Right atrium auricular region (tissue), 2 donors: ENCODE measurements at regions not wholly inside any gene's neighbourhood (a gene's known extent, or its start where the extent isn't known, plus 50 kb on each side); places are given as distances from the start of the nearest gene placed in this dataset.

Experiments used
- DNase-seq: peaks from one replicate; pipeline ENCODE4 v3.0.0-alpha.2; 2019; ENCODE audit warnings: low spot score
- H3K27ac ChIP-seq, 2 donors: fragments of 200-600 bp; sonication (generic); 1 replicate in 1 of 2; 2 replicates in 1 of 2; pipeline ENCODE4 v1.5.1; 2016 to 2019
- H3K27me3 ChIP-seq, 2 donors: fragments of 200-600 bp; sonication (generic); one replicate each; pipeline versions ENCODE4 v1.5.1 to v1.6.0; 2017 to 2019
- H3K36me3 ChIP-seq: fragments of 200-600 bp; sonication (generic); one replicate; pipeline ENCODE4 v1.5.1; 2016
- H3K4me1 ChIP-seq, 2 donors: fragments of 200-600 bp; sonication (generic); one replicate each; pipeline versions ENCODE4 v1.5.1 to v1.6.0; 2017 to 2019
- H3K4me3 ChIP-seq, 2 donors: fragments of 200-600 bp; sonication (generic); 1 replicate in 1 of 2; 2 replicates in 1 of 2; pipeline ENCODE4 v1.5.1; 2017 to 2019; ENCODE audit warnings: mild to moderate bottlenecking in 1 of 2, moderate library complexity in 1 of 2
- H3K9me3 ChIP-seq, 2 donors: fragments of 200-600 bp; sonication (generic); one replicate each; pipeline ENCODE4 v1.5.1; 2019
- TF ChIP-seq, protein P1 (sequence below), 2 donors: fragments of 200-600 bp; sonication (generic); IDR thresholded peaks; one replicate each; pipeline ENCODE4 v1.5.1; 2019; ENCODE audit warnings: antibody characterized with exemption in 2 of 2

DNA sequence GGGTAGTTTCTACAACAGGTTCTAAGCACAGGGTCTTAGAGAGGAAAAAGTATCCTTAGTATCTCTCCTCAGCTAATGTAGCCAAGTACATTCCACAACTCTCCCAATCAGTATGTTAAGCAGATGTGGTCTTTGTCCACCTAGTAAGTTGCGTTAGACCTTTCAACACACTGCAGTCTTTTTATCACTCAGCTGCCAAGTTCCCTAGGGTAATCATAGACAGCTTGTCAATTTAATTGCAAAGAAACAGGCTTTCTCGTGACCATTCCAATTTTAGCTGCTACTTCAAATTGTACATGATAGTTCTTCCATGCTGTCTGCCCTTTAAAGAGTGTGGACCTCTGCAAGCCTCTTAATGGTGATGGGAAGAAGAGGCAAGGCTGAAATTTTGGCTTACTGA, 211.8 kb upstream of the PKN2 start:
- Histone ChIP-seq H3K9me3 (no peaks in the 10 kb centered on the region), H3K36me3 (no peaks in the 10 kb centered on the region), H3K27me3 (no peaks in the 10 kb centered on the region), H3K4me1 (peaks cover 0 to 6% of the 10 kb centered on the region in 2 donors), H3K4me3 (no peak overlapping the region), H3K27ac (no peak overlapping the region)
- TF ChIP-seq, protein P1, sequence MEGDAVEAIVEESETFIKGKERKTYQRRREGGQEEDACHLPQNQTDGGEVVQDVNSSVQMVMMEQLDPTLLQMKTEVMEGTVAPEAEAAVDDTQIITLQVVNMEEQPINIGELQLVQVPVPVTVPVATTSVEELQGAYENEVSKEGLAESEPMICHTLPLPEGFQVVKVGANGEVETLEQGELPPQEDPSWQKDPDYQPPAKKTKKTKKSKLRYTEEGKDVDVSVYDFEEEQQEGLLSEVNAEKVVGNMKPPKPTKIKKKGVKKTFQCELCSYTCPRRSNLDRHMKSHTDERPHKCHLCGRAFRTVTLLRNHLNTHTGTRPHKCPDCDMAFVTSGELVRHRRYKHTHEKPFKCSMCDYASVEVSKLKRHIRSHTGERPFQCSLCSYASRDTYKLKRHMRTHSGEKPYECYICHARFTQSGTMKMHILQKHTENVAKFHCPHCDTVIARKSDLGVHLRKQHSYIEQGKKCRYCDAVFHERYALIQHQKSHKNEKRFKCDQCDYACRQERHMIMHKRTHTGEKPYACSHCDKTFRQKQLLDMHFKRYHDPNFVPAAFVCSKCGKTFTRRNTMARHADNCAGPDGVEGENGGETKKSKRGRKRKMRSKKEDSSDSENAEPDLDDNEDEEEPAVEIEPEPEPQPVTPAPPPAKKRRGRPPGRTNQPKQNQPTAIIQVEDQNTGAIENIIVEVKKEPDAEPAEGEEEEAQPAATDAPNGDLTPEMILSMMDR (IDR thresholded peaks at IDR 0.05): no peak
- DNase-seq: no peak

DNA sequence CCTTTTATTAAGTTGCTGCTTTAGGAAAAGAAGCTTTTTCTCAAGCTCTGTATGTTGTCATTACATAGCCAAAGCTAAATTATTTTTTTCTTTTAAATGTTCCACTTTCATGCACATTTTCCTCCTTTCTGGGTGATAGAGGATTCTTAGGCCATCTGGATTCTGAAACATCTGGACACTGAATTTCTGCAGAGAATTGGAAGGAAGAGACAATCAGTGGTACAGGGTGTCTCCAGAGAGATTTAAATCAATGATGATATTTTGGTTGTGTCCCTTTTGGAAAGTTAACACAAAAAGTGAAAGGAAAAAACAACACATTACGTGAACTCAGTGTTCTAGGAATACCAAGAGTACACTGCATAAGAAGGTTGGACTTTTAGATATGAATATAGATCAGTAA, 211.4 kb upstream of the PKN2 start:
- H3K4me3 ChIP-seq: no peak overlapping the region
- H3K36me3 ChIP-seq: no peaks in the 10 kb centered on the region
- H3K27me3 ChIP-seq: no peaks in the 10 kb centered on the region
- H3K9me3 ChIP-seq: no peaks in the 10 kb centered on the region
- DNase-seq: no peak
- H3K4me1 ChIP-seq: peaks cover 0 to 6% of the 10 kb centered on the region in 2 donors
- TF ChIP-seq, protein P1 (IDR thresholded peaks at IDR 0.05): no peak
- H3K27ac ChIP-seq: no peak overlapping the region

DNA sequence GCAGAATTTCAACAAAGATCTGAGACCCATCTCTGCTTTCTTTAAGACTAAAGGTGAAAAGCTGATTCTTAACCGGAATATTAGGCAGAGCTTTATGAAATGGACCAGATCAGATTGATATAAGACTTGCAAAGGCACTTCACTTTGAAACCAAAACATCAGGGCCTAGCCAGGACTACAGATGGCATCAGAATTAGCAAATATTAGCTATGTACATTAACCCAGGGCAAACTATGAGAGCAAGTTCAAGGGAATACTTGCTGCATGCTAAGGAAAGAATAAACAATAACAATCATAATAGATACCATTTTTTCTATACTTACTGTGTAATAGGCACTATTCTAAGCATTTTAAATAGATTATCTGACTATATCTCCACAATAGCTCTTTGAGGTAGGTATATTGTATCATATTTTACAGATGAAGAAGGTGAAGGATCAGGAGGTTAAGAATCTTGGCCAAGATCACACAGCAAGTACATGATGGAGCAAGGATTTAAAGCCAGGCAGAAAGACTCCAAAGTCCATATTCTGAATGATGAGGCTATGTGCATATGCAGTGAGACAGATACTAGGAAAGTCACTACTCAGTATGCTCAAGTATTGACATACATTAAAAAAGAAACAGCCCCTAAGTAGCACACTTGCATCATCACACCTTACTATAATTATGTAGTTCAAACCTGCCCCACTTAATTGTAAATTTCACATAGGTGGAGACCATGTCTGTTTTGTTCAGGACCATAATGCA, 209.3 kb upstream of the PKN2 start:
- no peak overlapping the region for H3K27ac ChIP-seq
- no peak for DNase-seq
- H3K27me3 ChIP-seq: no peaks in the 10 kb centered on the region
- H3K4me1 ChIP-seq: peaks cover 0 to 6% of the 10 kb centered on the region in 2 donors
- no peaks in the 10 kb centered on the region for H3K9me3 ChIP-seq
- H3K36me3 ChIP-seq: no peaks in the 10 kb centered on the region
- TF ChIP-seq, protein P1 (IDR thresholded peaks at IDR 0.05): no peak
- no peak overlapping the region for H3K4me3 ChIP-seq

DNA sequence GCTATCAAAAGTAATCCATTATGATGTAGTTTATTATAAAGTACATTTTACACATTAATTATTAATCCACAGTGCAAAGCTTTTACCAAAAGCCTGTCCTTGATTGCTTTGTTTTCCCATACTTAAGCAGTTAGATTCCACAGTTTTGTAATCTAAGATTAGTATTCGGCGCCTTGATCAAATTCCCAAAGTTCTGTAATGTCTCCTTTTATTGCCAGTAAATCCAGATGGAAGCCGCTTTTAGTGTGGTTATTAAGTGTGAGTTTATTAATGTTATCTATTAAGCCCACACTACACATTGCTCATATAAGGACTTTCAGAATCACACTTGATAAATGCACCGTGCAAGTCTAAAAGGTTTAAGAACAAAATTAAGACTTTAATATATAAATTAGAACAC, 199.2 kb upstream of the PKN2 start:
- Histone ChIP-seq H3K4me1 (no peaks in the 10 kb centered on the region), H3K36me3 (no peaks in the 10 kb centered on the region), H3K27me3 (no peaks in the 10 kb centered on the region), H3K4me3 (no peak overlapping the region), H3K9me3 (no peaks in the 10 kb centered on the region), H3K27ac (no peak overlapping the region)
- DNase-seq: no peak
- TF ChIP-seq, protein P1 (IDR thresholded peaks at IDR 0.05): no peak

DNA sequence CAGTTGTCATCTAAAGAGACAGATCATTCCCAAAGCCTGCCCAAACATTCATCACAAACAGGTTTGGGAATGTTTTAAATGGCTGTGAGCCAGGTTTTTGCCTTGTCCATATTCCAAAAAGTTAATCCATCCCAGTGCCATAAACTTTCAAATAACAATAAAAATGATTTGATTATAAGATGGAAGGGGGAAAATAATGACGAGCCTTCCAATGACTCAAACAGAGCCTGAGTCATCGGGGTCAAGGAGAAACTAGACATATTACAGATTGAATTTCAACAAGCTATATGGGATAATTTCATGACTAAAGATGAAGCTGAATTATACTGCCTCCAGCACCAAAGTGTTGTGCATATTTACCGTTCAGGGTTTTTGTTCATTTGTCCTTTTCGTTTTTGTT, 195.8 kb upstream of the PKN2 start:
- no peak overlapping the region for H3K27ac ChIP-seq
- no peaks in the 10 kb centered on the region for H3K36me3 ChIP-seq
- H3K4me3 ChIP-seq: no peak overlapping the region
- no peaks in the 10 kb centered on the region for H3K4me1 ChIP-seq
- H3K27me3 ChIP-seq: no peaks in the 10 kb centered on the region
- no peak for DNase-seq
- H3K9me3 ChIP-seq: no peaks in the 10 kb centered on the region
- TF ChIP-seq, protein P1 (IDR thresholded peaks at IDR 0.05): no peak

DNA sequence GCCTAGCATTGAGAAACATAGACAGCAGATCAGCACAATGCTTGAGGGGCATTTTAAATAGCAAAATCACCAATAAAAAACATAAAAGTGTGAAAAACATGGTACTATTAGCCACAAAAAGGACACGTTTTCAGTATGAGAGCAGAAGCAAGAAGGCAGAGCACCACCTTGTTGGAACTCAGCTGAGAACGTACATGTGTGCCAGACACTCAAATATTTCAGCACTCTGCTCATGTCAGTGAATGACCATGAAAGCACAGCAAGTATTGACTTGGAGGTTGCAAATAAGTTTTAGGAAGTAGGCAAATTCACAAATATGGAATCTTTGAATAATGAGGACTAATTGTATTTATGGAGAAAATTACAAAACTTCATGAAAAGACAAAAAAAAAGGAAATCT, 193.4 kb upstream of the PKN2 start:
- no peak for DNase-seq
- H3K27ac ChIP-seq: no peak overlapping the region
- TF ChIP-seq, protein P1 (IDR thresholded peaks at IDR 0.05): no peak

More for the DNA sequence above, 193.4 kb upstream of the PKN2 start:
- Histone ChIP-seq H3K4me1 (no peaks in the 10 kb centered on the region), H3K36me3 (no peaks in the 10 kb centered on the region), H3K9me3 (no peaks in the 10 kb centered on the region), H3K4me3 (no peak overlapping the region), H3K27me3 (no peaks in the 10 kb centered on the region)
